Transverse colon (tissue), 4 donors: ENCODE measurements at regions not wholly inside any gene's neighbourhood (a gene's known extent, or its start where the extent isn't known, plus 50 kb on each side); places are given as distances from the start of the nearest gene placed in this dataset.

Experiments
- DNase-seq: peaks from one replicate; pipeline ENCODE4 v3.0.0-alpha.2; 2019
- H3K27ac ChIP-seq, 4 donors: fragments of 200-600 bp; sonication (generic); 2 replicates each; pipeline ENCODE4 v1.5.1; 2016 to 2018; ENCODE audit warnings: inconsistent platforms in 4 of 4
- H3K27me3 ChIP-seq: fragments of 200-600 bp; sonication (generic); 2 replicates; pipeline ENCODE4 v1.5.1; 2017; ENCODE audit warnings: inconsistent platforms
- H3K36me3 ChIP-seq, 4 donors: fragments of 200-600 bp; sonication (generic); 2 replicates each; pipeline ENCODE4 v1.5.1; 2017 to 2019; ENCODE audit warnings: inconsistent platforms in 4 of 4
- H3K4me1 ChIP-seq, 4 donors: fragments of 200-600 bp; sonication (generic); 2 replicates each; pipeline ENCODE4 v1.5.1; 2017 to 2020; ENCODE audit warnings: inconsistent platforms in 4 of 4
- H3K4me3 ChIP-seq, 4 donors: fragments of 200-600 bp; sonication (generic); 1 replicate in 1 of 4; 2 replicates in 3 of 4; pipeline versions ENCODE4 v1.5.1 to v1.6.1; 2017 to 2019; ENCODE audit warnings: inconsistent platforms in 4 of 4
- H3K9me3 ChIP-seq, 2 donors: fragments of 200-600 bp; sonication (generic); 2 replicates each; pipeline ENCODE4 v1.5.1; 2017 to 2019; ENCODE audit warnings: inconsistent platforms in 2 of 2
- EP300 ChIP-seq: sonication (generic); formaldehyde crosslinking; IDR thresholded peaks from one replicate; pipeline ENCODE4 v1.6.1; 2017; ENCODE audit warnings: antibody characterized with exemption, low read depth
- POLR2A ChIP-seq: fragments of 450-650 bp; IDR thresholded peaks from one replicate; pipeline ENCODE4 v1.6.1; 2016; ENCODE audit warnings: antibody characterized with exemption, mild to moderate bottlenecking, moderate library complexity
- POLR2AphosphoS5 ChIP-seq, 3 donors: sonication (generic); formaldehyde crosslinking; IDR thresholded peaks; one replicate each; pipeline ENCODE4 v1.6.1; 2016; ENCODE audit warnings: antibody characterized with exemption in 3 of 3
- WGBS, 2 donors: methylation state at CpG; one replicate each; pipeline ENCODE4 v1.1.5; 2018; ENCODE audit warnings: low coverage in 1 of 2; 5-methylcytosine and 5-hydroxymethylcytosine counted together
- in situ Hi-C, 4 donors: fragments of 200-750 bp; cut with MboI; loops; one replicate each; pipeline versions ENCODE4 v1.15.0 to v1.15.1; 2017; ENCODE audit warnings: low sequenced_read_pairs in 3 of 4, low pct_ligation_motif_present in 1 of 4, low pct_unique_long_range_greater_than_20kb in 1 of 4
- intact Hi-C: fragments of 100-400 bp; cut with DNase I; formaldehyde crosslinking; loops from one replicate; pipeline ENCODE4 v1.15.1; 2023; ENCODE audit warnings: low total_unique reads
- TF ChIP-seq, protein P1 (sequence below), 5 experiments: fragments of 200-600 bp in 3 of 5; fragments of 450-650 bp in 2 of 5; sonication (generic) in 3 of 5; IDR thresholded peaks; 1 replicate in 2 of 5; 2 replicates in 3 of 5; pipeline ENCODE4 v1.5.1; 2016 to 2017; ENCODE audit warnings: antibody characterized with exemption in 5 of 5, inconsistent platforms in 3 of 5, mild to moderate bottlenecking in 2 of 5, moderate library complexity in 1 of 5

DNA sequence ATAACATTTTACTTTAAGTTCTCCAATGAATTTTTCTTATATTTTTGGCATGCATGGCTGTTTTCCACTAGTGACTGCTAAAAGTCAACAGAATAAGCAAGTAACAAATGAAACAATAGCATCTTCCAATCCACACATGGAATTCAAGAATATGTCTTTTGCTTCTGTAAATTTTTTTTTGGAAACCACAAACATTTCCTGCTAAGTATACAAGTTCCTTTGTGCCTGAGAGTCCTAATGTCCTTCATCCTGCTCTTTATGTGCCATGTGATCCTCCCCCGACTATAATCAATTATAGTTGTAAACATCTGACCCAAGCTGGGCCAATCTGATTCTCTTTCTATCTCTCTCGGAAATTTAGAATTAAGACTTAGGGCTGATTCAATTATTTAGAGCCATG, 61.2 kb downstream of the PPP1R3C start:
- H3K27ac ChIP-seq = no peak overlapping the region
- no peaks in the 10 kb centered on the region for H3K27me3 ChIP-seq
- TF ChIP-seq EP300 (no peak), POLR2AphosphoS5 (IDR thresholded peaks at IDR 0.05) (no peak), POLR2A (no peak)
- TF ChIP-seq, protein P1, sequence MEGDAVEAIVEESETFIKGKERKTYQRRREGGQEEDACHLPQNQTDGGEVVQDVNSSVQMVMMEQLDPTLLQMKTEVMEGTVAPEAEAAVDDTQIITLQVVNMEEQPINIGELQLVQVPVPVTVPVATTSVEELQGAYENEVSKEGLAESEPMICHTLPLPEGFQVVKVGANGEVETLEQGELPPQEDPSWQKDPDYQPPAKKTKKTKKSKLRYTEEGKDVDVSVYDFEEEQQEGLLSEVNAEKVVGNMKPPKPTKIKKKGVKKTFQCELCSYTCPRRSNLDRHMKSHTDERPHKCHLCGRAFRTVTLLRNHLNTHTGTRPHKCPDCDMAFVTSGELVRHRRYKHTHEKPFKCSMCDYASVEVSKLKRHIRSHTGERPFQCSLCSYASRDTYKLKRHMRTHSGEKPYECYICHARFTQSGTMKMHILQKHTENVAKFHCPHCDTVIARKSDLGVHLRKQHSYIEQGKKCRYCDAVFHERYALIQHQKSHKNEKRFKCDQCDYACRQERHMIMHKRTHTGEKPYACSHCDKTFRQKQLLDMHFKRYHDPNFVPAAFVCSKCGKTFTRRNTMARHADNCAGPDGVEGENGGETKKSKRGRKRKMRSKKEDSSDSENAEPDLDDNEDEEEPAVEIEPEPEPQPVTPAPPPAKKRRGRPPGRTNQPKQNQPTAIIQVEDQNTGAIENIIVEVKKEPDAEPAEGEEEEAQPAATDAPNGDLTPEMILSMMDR (IDR thresholded peaks at IDR 0.05) = no peak
- no peaks in the 10 kb centered on the region for H3K4me1 ChIP-seq
- DNase-seq = no peak
- H3K4me3 ChIP-seq = no peak overlapping the region
- no peaks in the 10 kb centered on the region for H3K36me3 ChIP-seq
- intact Hi-C loops = no loop called here
- H3K9me3 ChIP-seq = no peaks in the 10 kb centered on the region
- in situ Hi-C loops = no loop called here
- 61 to 87% methylated on average over 2 of the region's 2 CpGs for WGBS, 2 donors

DNA sequence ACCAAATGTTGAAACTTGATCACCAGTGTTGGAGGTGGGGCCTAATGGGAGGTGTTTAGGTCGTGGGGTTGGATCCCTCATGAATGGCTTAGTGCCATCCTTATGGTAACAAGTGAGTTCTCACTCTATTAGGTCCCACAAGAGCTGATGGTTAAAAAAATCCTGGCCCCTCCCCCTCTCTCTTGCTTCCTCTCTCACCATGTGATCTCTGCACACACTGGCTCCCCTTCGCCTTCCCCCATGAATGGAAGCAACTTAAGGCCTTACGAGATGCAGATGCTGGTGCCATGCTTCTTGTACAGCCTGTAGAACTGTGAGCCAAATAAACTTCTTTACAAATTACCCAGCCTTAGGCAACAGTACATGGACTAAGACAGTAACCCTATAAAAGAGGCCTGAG, 62.7 kb downstream of the PPP1R3C start:
- H3K27me3 ChIP-seq = no peaks in the 10 kb centered on the region
- H3K27ac ChIP-seq = no peak overlapping the region
- H3K4me1 ChIP-seq = no peaks in the 10 kb centered on the region
- intact Hi-C loops (no loop called here), in situ Hi-C loops (no loop called here)
- no peak for DNase-seq
- no peaks in the 10 kb centered on the region for H3K9me3 ChIP-seq
- H3K4me3 ChIP-seq = no peak overlapping the region
- no peaks in the 10 kb centered on the region for H3K36me3 ChIP-seq
- 83% methylated on average over 3 of the region's 3 CpGs; no CpG with 5 or more reads in 1 of the 2 donors for WGBS, 2 donors
- no peak for TF ChIP-seq POLR2AphosphoS5 (IDR thresholded peaks at IDR 0.05)

DNA sequence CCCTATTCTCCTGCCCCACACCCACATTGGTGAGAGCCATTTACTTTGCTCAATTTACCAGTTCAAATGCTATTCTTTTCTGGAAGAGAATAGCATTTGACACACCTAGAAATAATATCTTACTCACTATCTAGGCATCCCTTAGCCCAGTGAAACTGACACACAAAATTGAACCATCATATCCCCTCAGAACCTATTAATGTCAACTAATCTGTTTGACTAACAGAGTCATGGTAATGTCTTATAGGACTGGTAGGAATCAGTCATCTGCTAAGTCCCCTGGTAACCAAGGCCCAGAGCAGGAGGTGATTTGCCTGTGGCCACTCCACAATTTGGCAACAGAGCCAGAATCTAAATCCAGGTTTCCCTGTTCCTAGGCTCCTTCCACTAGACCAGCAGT, 63.3 kb downstream of the PPP1R3C start:
- H3K27me3 ChIP-seq = no peaks in the 10 kb centered on the region
- in situ Hi-C loops = no loop called here
- intact Hi-C loops = no loop called here
- TF ChIP-seq, protein P1 (IDR thresholded peaks at IDR 0.05) = no peak
- TF ChIP-seq POLR2A = no peak
- no peak for TF ChIP-seq EP300
- TF ChIP-seq POLR2AphosphoS5 (IDR thresholded peaks at IDR 0.05) = no peak
- no peaks in the 10 kb centered on the region for H3K4me1 ChIP-seq
- H3K9me3 ChIP-seq = no peaks in the 10 kb centered on the region
- H3K4me3 ChIP-seq = no peak overlapping the region
- H3K27ac ChIP-seq = no peak overlapping the region
- no peak for DNase-seq
- H3K36me3 ChIP-seq = no peaks in the 10 kb centered on the region

DNA sequence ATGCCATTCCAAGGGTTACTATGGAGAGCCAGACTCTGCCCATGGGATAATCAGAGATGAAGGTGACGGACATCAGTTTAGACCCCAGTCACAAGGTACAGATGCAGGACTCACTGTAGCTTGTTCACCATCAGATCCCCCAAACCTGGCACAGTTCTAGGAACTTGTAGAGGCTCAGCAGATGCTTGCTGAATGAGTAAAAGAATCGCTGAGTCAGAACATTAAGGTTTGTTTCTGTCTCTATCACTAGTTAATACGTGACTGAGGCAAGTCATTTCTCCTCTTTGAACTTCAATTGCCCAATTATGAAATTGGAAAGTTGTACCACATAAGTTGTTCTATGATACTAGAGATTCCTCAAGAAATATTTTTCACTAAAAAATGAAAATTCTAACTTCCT, 65.1 kb downstream of the PPP1R3C start:
- WGBS, 2 donors = 67 to 87% methylated on average over 1 to 3 of the region's 3 CpGs
- intact Hi-C loops (no loop called here), in situ Hi-C loops (no loop called here)
- H3K36me3 ChIP-seq = no peaks in the 10 kb centered on the region
- H3K4me3 ChIP-seq = no peak overlapping the region
- H3K4me1 ChIP-seq = no peaks in the 10 kb centered on the region
- TF ChIP-seq POLR2A = no peak
- TF ChIP-seq, protein P1 (IDR thresholded peaks at IDR 0.05) = no peak
- no peak overlapping the region for H3K27ac ChIP-seq
- no peaks in the 10 kb centered on the region for H3K27me3 ChIP-seq
- DNase-seq = no peak
- no peaks in the 10 kb centered on the region for H3K9me3 ChIP-seq

DNA sequence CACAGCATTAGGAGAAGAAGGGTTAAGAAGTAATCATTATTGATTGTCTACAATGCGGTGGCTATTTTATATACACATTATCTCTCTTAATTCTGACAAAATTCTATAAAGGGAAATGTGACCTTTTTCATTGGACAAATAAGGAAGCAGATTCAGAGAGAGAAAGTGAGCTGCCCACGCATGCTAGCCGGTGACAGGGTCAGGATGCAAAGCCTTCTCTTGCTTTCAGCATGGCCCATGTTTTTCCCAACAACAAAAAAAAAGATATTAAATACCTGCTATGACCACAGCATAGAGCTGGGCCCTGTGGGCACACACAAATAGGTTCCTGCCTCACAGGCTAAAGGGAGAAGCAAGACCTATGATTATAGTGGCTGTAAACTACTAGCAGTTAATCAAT, 66.8 kb downstream of the PPP1R3C start:
- Histone ChIP-seq H3K27ac (no peak overlapping the region), H3K4me3 (no peak overlapping the region), H3K4me1 (no peaks in the 10 kb centered on the region), H3K27me3 (no peaks in the 10 kb centered on the region), H3K9me3 (no peaks in the 10 kb centered on the region), H3K36me3 (no peaks in the 10 kb centered on the region)
- WGBS, 2 donors = 79% methylated on average over 3 of the region's 3 CpGs; no CpG with 5 or more reads in 1 of the 2 donors
- in situ Hi-C loops (no loop called here), intact Hi-C loops (no loop called here)
- no peak for DNase-seq
- TF ChIP-seq, protein P1 (IDR thresholded peaks at IDR 0.05) = no peak
- TF ChIP-seq POLR2AphosphoS5 (IDR thresholded peaks at IDR 0.05) = no peak
- TF ChIP-seq EP300 = no peak
- no peak for TF ChIP-seq POLR2A
